T-helper 17 cell (primary cell): ENCODE measurements at regions not wholly inside any gene's neighbourhood (a gene's known extent, or its start where the extent isn't known, plus 50 kb on each side); places are given as distances from the start of the nearest gene placed in this dataset.
A peak's percentile ranks its signal among the peaks of the same experiment; 100 is the strongest.

ENCODE experiments used
- ATAC-seq: fragments of 150-1000 bp; cut with Tn5 transposase; 2 replicates; pipeline ENCODE4 v1.10.0; 2021; ENCODE audit warnings: mild to moderate bottlenecking, moderate library complexity
- DNase-seq, 3 donors: peaks; one replicate each; pipeline versions ENCODE4 v3.0.0 to v3.0.0-alpha.2; 2020 to 2021
- H3K9me3 ChIP-seq: one replicate; pipeline ENCODE4 v1.7.0; 2013; ENCODE audit warnings: low read length, mild to moderate bottlenecking; ENCODE audit not compliant: control insufficient read depth, poor library complexity, severe bottlenecking
- H3K27ac Mint-ChIP-seq: one replicate; pipeline ENCODE4 v1.8.0; 2022; ENCODE audit warnings: mild to moderate bottlenecking, moderate library complexity, mixed read lengths
- H3K27me3 Mint-ChIP-seq: one replicate; pipeline ENCODE4 v1.8.0; 2022; ENCODE audit warnings: mixed read lengths
- H3K36me3 Mint-ChIP-seq: one replicate; pipeline ENCODE4 v1.8.0; 2022; ENCODE audit warnings: low read depth, mixed read lengths
- H3K4me1 Mint-ChIP-seq: one replicate; pipeline ENCODE4 v1.8.0; 2022; ENCODE audit warnings: mild to moderate bottlenecking, mixed read lengths
- H3K4me3 Mint-ChIP-seq: one replicate; pipeline ENCODE4 v1.8.0; 2022; ENCODE audit warnings: mild to moderate bottlenecking, moderate library complexity, mixed read lengths

DNA sequence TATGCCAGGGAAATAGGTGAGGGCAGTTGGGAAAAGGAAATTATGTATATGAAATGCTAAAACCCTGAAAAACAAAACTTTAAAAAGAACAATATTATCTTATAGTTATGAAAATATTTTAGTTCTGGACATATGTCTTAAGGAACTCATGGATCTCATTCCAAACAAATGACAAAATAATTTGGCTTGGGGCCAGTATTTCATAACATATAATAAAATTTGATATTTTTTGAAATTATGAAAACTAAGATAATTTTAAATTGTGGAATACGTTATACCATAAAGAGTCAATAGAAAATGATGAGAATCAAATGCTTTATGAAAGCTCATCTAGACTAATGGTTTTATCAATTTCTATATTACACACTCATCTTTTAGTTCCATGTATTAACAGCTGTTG lies 173.8 kb upstream of the DCN start:
- no peaks in the 10 kb centered on the region for H3K36me3 Mint-ChIP-seq
- DNase-seq (no peak), ATAC-seq (no peak)
- peaks cover 8% of the 10 kb centered on the region for H3K4me1 Mint-ChIP-seq
- peaks cover 38% of the 10 kb centered on the region for H3K27me3 Mint-ChIP-seq
- H3K27ac Mint-ChIP-seq, result no peak overlapping the region
- no peak overlapping the region for H3K4me3 Mint-ChIP-seq
- no peaks in the 10 kb centered on the region for H3K9me3 ChIP-seq

DNA sequence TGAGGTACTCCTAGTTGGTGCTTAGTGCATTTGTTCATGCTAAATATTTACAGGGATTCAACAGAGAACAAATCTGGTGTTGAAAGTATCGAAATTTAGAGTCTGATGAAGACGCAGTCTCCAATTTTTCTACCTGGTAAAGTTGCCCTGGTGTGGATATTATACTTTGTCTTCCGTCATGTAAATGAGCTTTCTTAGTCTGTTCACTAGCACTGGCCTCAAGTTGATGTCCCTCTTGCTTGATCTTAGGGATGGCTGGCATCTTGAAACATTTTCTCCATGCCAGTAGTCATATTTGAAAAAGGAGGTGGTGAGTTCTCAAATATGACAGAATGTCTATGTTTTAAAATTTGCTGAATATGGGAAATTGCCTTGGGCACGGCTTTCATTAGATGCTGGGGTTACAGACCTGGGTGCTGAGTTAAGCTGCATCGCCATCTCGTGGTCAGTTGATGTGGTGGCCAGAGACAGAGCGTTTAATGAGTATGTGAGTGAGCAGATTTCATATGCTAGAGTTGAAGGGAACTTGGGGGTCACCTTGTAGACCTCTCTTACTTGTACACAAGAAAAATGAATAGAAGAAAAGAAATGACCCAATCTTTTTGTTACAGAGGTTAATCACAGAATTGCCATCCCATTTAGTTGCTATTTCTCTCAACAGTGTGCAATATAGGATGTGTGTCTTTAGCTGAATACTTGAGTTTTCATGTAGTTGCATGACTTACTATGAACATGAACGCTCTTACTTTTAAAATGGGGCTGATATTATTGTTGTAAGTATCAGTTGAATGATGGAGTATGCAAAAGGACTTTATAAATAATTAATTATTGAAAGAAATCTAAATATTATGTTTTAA lies 172.8 kb upstream of the DCN start:
- DNase-seq (peak in 1 of 3 donors; percentile 18), ATAC-seq (peak; percentile 82)
- H3K9me3 ChIP-seq, result no peaks in the 10 kb centered on the region
- H3K27ac Mint-ChIP-seq, result no peak overlapping the region
- peaks cover 6% of the 10 kb centered on the region for H3K4me1 Mint-ChIP-seq
- peaks cover 37% of the 10 kb centered on the region for H3K27me3 Mint-ChIP-seq
- H3K4me3 Mint-ChIP-seq, result peak overlapping the region; percentile 49
- no peaks in the 10 kb centered on the region for H3K36me3 Mint-ChIP-seq

DNA sequence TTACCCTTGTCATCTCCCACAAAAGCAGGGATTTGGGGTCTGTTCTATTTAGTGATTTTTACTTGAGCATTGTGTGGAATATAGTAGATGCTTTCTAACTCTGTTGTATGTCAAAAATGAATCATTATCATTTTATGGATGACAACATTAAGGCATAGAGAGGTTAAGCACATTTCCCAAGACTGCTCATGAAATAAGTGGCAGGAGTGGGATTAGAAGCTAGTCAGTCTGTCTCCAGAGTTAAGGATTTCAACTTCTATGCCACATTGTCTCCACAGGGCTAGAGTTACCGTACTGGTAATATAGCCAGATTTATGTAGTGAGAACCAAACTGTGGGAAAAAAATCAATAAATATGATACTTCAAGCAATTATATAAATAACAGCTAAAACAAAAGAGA lies 170.6 kb upstream of the DCN start:
- H3K27me3 Mint-ChIP-seq, result peaks cover 32% of the 10 kb centered on the region
- DNase-seq (no peak), ATAC-seq (no peak)
- H3K4me1 Mint-ChIP-seq, result peaks cover 3% of the 10 kb centered on the region
- H3K36me3 Mint-ChIP-seq, result no peaks in the 10 kb centered on the region
- H3K27ac Mint-ChIP-seq, result no peak overlapping the region
- H3K9me3 ChIP-seq, result no peaks in the 10 kb centered on the region
- H3K4me3 Mint-ChIP-seq, result no peak overlapping the region

DNA sequence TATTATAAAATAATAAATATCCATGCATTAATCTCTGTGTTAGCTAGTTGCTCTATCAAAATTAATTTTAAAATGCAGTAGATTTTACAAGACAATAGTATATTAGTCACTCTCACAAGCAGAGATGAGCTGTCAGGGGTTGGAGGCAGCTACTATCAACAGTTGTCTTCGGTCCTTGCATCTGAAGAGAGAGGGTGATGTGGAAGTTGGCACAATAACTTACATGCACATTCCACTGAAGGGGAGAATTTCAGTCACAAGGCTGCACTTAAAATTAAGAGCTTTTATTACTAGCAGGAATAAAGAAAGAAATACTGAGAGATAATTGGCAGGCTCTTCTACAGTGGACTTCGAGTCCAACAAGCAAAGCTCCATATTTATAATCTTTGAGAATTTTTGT lies 166.9 kb upstream of the DCN start:
- no peak for DNase-seq
- Mint-ChIP-seq H3K4me1 (no peaks in the 10 kb centered on the region), H3K36me3 (no peaks in the 10 kb centered on the region), H3K27me3 (peaks cover 24% of the 10 kb centered on the region), H3K4me3 (no peak overlapping the region), H3K27ac (no peak overlapping the region)
- no peak for ATAC-seq
- H3K9me3 ChIP-seq, result no peaks in the 10 kb centered on the region

DNA sequence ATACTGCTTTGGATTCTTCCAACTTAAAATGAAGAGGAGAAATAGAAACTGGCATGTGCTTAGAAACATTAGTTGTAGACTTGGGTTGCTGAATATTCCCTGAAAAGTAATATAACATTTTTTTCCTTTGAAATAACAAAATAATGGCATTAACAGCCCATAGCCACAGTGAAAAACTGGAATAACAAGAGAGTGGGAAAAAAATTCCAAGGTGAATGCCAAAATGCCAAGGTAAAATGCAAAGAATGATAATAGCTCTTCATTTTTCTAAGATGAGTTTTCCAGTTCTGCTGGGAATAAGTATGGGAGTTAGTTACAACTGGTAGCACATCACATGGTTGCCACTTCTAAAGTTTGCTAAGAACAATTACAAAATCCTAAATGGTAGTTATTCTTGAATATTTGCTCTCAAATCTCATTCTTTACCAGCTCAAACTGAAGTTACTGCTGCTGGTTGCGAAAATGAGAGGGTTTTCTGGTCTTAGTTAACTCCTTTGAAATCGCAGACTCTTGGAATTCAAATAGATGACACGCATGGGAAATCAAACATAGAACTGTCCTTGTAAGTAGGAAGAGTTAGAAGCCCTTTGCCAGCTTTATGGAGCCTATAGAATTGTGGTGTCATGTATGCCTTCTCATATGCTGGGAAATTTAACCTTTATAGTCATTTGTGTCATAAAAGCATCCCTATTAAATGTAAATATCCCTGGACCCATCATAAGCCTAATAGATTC lies 165.0 kb upstream of the DCN start:
- Mint-ChIP-seq H3K4me1 (no peaks in the 10 kb centered on the region), H3K27me3 (peaks cover 15% of the 10 kb centered on the region), H3K36me3 (peaks cover 2% of the 10 kb centered on the region), H3K4me3 (no peak overlapping the region), H3K27ac (no peak overlapping the region)
- no peaks in the 10 kb centered on the region for H3K9me3 ChIP-seq
- ATAC-seq, result no peak
- DNase-seq, result no peak

DNA sequence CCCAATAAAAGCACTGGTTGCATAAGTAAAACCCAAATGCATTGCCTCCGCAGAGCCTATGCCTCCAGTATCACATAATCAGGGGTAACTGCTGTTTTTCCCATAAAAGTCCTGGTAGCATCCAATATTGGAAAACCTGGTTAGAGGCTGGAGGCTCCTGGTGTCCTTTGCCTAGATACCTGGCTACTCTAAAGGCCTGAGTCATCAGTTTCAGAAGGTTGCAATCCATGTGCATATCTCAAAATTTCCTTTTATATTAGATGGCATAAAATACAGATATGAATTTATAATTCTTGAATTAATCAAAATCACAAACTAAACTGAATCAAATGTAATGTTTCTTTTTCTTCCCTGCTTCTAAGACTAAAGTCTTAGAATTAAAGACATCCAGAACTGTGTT lies 164.2 kb upstream of the DCN start:
- Mint-ChIP-seq H3K27me3 (peaks cover 16% of the 10 kb centered on the region), H3K4me1 (no peaks in the 10 kb centered on the region), H3K27ac (no peak overlapping the region), H3K4me3 (no peak overlapping the region), H3K36me3 (peaks cover 2% of the 10 kb centered on the region)
- H3K9me3 ChIP-seq, result no peaks in the 10 kb centered on the region
- ATAC-seq (no peak), DNase-seq (no peak)

DNA sequence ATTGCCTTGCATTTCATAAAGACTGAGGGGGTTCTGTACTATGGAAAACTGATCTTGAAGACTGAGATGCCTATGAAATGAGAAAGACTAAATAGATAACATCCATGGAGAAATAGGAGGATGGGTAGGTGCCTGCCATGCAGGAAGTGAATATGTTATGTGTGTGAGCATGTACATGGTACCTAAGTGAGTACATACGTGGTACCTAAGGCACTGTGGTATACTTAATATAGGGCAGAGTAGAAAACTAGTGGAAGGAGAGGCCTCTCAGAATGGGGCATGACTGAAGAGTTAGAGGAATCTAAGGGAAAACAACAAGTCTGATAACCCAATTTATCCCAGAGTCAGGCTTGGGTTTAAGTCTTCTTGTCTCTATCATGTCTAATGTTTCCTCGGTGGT lies 161.8 kb upstream of the DCN start:
- peaks cover 27% of the 10 kb centered on the region for H3K27me3 Mint-ChIP-seq
- H3K4me3 Mint-ChIP-seq, result no peak overlapping the region
- no peak for DNase-seq
- no peak overlapping the region for H3K27ac Mint-ChIP-seq
- H3K9me3 ChIP-seq, result no peaks in the 10 kb centered on the region
- H3K36me3 Mint-ChIP-seq, result peaks cover 2% of the 10 kb centered on the region
- no peaks in the 10 kb centered on the region for H3K4me1 Mint-ChIP-seq
- no peak for ATAC-seq

DNA sequence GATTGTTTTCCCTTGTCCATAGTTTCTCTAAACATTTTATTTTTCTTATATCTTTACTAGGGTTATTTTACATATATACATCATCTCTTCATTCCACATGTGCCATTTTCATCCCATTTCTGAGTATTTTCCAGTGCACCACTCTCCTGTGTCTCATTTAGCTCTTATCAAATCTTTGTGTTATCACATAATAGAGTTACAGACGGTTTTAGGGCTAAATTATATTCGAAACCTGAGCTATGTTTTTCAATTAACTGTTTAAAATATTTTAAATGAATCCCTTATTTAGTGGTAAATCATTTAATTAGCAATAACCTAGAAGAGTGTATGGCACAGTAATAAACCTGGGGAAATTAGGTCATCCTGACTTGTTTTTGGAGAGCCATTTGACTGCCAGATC lies 160.4 kb upstream of the DCN start:
- H3K4me3 Mint-ChIP-seq, result no peak overlapping the region
- peaks cover 2% of the 10 kb centered on the region for H3K36me3 Mint-ChIP-seq
- H3K27ac Mint-ChIP-seq, result no peak overlapping the region
- DNase-seq (no peak), ATAC-seq (no peak)
- H3K4me1 Mint-ChIP-seq, result no peaks in the 10 kb centered on the region
- no peaks in the 10 kb centered on the region for H3K9me3 ChIP-seq
- H3K27me3 Mint-ChIP-seq, result peaks cover 31% of the 10 kb centered on the region

DNA sequence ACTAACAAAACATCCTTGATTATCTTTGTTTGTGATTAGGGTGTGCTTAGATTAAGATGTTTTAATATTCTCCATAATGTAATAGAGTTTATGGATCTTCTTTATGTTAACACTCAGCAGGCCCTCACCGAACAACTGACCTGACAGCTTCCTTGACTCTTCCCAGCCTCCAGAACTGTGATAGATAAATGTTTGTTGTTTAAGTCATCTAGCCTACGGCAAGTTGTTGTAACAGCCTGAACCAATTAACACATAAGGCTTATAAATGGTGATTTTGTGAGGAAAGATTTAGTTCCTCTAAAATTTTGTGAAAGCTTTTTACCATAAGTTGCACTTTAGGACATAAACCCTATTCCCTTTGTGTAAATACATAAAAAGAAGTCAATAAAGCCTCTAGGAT lies 156.5 kb upstream of the DCN start:
- ATAC-seq, result no peak

DNA sequence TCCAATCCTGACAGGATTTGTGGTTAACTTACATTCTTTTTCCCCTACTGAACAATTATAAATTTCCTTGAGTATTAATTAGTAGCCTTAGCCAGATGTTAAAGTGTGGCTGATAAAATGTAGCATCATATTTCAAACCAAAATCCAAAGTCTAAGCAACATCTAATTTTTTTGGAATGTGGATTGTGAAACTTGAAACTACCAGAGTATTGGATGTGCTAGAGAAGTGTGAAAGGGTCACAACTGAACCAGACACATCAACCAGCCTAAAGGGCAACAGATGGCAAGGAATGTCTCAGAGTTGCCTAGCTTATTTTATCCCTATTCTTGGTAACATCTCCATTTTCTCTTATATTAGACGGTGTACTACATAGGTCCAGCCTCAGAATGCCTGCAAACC lies 153.1 kb upstream of the DCN start:
- no peak for DNase-seq
- Mint-ChIP-seq H3K27me3 (peaks cover 23% of the 10 kb centered on the region), H3K4me1 (no peaks in the 10 kb centered on the region), H3K27ac (no peak overlapping the region), H3K4me3 (no peak overlapping the region), H3K36me3 (peaks cover 3% of the 10 kb centered on the region)
- no peak for ATAC-seq
- no peaks in the 10 kb centered on the region for H3K9me3 ChIP-seq

More for the DNA sequence above, 156.5 kb upstream of the DCN start:
- H3K4me1 Mint-ChIP-seq, result no peaks in the 10 kb centered on the region
- peaks cover 24% of the 10 kb centered on the region for H3K27me3 Mint-ChIP-seq
- peaks cover 2% of the 10 kb centered on the region for H3K36me3 Mint-ChIP-seq
- DNase-seq, result no peak
- H3K27ac Mint-ChIP-seq, result no peak overlapping the region
- H3K4me3 Mint-ChIP-seq, result no peak overlapping the region
- no peaks in the 10 kb centered on the region for H3K9me3 ChIP-seq

DNA sequence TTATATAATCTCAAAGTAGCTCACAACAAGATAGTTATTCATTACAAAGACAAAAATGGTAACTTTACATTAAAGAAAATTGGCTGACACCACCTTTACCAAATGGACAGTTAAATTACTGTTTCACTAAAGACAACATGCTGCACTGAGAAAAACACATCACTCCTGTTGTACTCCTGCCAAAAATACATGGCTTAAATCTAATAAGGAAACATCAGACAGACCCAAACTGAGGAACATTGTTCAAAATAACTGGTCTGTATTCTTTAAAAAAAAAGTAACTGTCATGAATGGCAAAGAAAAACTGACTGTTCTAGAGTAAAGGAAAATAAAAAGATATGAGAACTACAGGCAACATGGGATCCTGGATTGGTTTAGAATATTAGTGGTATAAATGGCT lies 151.3 kb upstream of the DCN start:
- ATAC-seq (no peak), DNase-seq (no peak)
- no peaks in the 10 kb centered on the region for H3K4me1 Mint-ChIP-seq
- no peak overlapping the region for H3K27ac Mint-ChIP-seq
- H3K9me3 ChIP-seq, result no peaks in the 10 kb centered on the region
- peaks cover 15% of the 10 kb centered on the region for H3K27me3 Mint-ChIP-seq
- peaks cover 3% of the 10 kb centered on the region for H3K36me3 Mint-ChIP-seq
- no peak overlapping the region for H3K4me3 Mint-ChIP-seq

DNA sequence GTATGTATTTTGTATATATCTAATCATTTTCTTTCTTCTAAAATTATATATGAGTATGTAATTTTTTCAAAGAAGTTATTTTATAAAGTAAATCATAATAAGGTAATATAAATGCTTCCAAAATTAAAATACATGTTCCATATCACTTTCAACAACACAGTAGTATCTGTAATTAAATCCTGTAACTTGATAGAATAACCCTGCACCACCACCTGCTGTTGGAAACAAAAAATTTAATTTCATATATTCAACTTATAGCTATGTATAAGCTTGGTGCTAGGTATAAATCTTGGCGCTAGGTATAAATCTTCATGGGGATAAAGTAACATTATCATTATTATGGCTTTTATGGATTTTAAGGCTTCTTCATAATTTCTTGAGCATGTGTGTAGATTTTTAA lies 149.7 kb upstream of the DCN start:
- Mint-ChIP-seq H3K4me1 (no peaks in the 10 kb centered on the region), H3K27ac (no peak overlapping the region), H3K27me3 (peaks cover 15% of the 10 kb centered on the region), H3K36me3 (peaks cover 3% of the 10 kb centered on the region), H3K4me3 (no peak overlapping the region)
- H3K9me3 ChIP-seq, result no peaks in the 10 kb centered on the region
- no peak for DNase-seq
- no peak for ATAC-seq

DNA sequence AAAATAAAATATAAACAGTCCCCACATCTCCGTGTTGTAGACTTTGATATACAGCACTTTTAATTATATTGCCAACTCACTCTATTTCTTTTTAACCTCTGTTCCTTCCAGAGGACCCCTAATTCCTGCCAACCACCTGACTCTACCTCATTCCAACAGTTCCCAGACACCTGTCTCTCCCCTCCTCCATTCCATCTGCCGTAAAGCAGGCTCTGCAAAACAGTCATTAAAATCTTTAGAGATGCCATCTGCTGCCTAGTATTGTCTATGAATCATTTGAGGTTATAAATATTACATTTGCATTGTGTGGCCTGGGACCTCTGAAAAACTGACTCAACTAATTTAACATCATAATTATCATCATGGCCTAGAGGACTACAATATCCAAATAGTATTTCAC lies 148.8 kb upstream of the DCN start:
- Mint-ChIP-seq H3K4me1 (no peaks in the 10 kb centered on the region), H3K4me3 (peak overlapping the region; percentile 1), H3K27me3 (peaks cover 15% of the 10 kb centered on the region), H3K36me3 (peaks cover 3% of the 10 kb centered on the region), H3K27ac (no peak overlapping the region)
- no peak for DNase-seq
- no peak for ATAC-seq
- H3K9me3 ChIP-seq, result no peaks in the 10 kb centered on the region

DNA sequence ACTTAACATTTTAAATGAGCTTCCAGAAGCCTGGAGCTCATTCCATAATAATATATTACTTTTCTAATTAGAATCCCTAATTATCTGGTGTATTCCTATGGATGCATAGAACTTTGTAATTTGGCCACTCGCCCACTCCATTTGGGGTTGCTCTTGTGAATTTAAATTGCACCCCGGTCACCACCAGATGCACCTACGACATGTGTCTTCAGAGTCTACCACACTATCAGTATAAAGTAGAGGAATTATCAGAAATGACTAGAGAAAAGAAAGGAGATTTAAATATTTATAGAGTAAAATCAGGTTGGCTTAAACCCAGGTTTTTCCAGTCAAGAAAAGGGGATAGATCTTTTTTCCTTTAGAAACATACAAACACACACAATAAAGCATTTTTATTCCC lies 145.8 kb upstream of the DCN start:
- H3K36me3 Mint-ChIP-seq, result peaks cover 3% of the 10 kb centered on the region
- H3K4me3 Mint-ChIP-seq, result no peak overlapping the region
- no peak overlapping the region for H3K27ac Mint-ChIP-seq
- H3K27me3 Mint-ChIP-seq, result peaks cover 15% of the 10 kb centered on the region
- H3K4me1 Mint-ChIP-seq, result no peaks in the 10 kb centered on the region
- DNase-seq (no peak), ATAC-seq (no peak)
- no peaks in the 10 kb centered on the region for H3K9me3 ChIP-seq
